ENCODE measurements at regions not wholly inside any gene's neighbourhood (a gene's known extent, or its start where the extent isn't known, plus 50 kb on each side); places are given as distances from the start of the nearest gene placed in this dataset.

DNA sequence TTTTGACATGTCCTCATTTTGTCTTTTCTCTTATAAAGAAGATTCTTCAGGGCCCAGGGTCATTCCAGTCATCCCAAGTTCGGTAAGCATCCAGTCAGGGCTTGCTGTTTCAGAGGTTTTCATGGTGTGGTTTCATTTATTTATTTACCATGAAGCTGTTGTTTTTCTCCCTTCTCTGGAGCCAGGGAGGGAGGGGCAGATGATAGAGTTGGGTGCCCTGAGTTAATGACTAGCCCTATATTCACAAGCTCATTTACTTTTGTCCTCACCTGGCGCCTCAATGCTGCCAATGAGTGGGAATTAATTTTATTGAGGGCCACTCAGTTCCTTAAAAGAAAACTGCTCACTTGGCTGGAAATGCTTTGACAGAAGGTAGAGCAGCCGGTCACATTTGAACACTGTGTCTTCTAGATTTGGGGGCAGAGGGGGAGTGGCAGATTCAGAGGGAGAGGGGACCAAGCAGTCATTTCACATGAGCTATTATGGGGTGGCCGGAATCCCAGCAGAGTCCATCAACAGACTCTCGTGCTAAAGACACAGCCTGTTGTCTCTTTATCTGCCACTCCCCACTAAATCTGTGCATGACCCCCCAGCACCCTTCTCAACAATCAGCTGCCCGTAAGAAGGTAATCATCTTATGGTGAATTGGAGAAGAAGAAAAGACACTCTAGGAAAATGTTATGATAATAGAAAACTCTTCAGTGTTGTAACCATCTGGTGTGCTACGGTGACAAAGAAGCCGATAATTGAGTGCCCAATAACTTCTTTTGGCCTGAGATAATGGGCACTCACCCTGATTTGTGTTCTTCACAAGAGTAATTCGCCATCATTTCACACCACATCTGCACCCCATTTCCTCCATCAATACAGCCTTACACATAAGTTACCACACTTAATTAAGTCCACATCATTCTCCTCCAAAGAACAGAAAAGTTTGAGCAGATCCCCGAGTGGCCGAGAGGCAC, 573.5 kb upstream of the JAG1 start:
- no peak for TF ChIP-seq POLR2AphosphoS5 (IDR thresholded peaks at IDR 0.05; ENCODE audit: low read depth, low read length)
- TF ChIP-seq POU2F2 (IDR thresholded peaks at IDR 0.05; ENCODE audit: low read depth, low read length) = no peak
- TF ChIP-seq POLR2A (IDR thresholded peaks at IDR 0.05; ENCODE audit: low read depth, low read length) = no peak
- TF ChIP-seq TAF1 (IDR thresholded peaks at IDR 0.05; ENCODE audit: low read depth, low read length) = no peak
